HG03571 (cell line): ENCODE measurements at regions not wholly inside any gene's neighbourhood (a gene's known extent, or its start where the extent isn't known, plus 50 kb on each side); places are given as distances from the start of the nearest gene placed in this dataset.

ENCODE experiments used
- ATAC-seq: cut with Tn5 transposase; IDR thresholded peaks from one replicate; pipeline ENCODE4 v1.9.1; 2021; ENCODE audit not compliant: unreplicated experiment

DNA sequence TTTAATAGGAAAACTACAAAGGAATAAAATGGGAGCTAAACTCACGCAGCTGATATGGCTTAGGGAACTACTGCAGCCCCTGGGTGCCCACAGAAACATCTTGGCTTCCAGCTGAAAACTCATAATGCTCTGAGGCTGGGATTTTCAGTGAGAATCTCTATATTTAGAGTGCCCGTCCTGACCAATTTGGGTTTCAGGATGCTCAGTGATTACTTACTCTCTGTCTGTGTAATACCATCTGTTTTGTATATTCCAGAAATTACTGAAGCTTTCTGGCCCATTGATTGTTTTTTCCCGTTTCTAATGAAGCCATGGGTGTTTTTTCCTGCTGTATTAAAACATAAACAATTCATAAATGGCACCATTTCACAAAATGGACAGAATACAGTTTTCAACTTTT, 50.6 kb upstream of the ZNF385D start:
- ATAC-seq: no peak

DNA sequence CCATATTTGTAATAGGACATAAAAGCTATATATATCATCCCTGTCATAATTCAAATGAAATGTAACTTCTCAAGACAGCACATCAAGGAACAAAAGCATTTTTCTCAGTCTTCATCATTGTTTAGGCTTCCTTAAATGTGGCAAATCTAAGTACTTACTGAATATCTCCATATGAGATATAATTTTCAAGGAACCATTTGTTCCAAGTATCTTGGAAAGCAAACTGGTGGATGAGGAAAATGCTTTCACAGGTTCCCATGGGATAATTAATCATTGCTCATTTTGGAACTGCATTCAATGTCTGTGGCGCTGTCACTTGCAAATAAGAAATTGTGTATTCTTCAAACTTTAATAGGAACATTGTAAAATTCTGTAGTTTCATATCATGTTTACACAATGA, 52.6 kb upstream of the ZNF385D start:
- no peak for ATAC-seq

DNA sequence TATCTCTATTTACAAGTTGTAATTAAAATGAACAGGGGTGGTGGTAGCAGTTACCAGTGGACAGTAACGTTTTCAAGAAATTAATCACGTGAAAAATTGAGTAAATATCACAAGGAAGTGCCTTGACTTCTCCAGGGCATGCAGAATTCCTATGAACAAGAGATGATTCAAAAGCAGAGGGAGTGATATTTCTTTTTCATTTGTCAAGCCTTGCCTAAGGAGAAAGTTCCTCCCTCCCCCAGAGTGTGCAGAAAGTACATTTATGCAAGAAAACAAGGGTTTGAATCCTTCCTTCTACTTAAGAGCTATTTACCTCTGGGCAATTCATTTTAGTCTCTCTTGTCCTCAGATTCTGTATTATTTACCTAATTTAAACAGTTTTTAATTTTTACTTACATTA, 53.3 kb upstream of the ZNF385D start:
- no peak for ATAC-seq

DNA sequence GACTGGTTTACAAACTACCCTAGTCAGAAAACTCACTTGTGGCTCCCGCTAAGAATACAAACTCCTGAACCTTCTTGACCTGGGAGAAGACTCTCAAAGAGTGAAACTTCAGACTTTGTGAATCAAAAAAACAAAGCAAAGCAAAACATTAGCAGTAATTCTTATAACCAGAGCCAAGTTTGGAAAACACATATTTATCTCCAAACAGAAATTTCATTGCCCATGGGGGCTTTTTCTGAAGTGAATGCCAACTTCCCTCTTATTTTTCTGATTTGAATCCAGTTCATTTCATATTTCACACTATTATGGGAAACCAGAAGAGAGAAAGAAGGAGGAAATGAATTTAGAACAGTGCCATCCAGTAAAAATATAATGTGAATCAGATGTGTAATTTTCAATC, 55.7 kb upstream of the ZNF385D start:
- no peak for ATAC-seq

DNA sequence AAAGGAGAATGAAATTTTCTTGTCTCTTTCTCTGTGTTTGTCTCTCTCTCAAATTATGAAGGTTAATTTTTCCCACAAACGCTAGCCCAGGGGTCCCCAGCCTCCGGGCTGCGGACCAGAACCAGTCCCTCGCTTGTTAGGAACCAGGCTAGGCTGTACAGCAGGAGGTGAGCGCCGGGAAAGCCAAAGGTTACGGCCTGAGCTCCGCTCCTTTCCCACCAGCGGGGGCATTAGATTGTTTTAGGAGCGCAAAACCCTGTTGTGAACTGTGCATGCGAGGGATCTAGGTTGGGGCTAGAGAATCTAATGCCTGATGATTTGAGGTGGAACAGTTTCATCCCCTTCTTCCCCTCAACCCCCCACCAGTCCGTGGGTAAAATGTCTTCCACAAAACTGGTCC, 74.7 kb upstream of the ZNF385D start:
- no peak for ATAC-seq

DNA sequence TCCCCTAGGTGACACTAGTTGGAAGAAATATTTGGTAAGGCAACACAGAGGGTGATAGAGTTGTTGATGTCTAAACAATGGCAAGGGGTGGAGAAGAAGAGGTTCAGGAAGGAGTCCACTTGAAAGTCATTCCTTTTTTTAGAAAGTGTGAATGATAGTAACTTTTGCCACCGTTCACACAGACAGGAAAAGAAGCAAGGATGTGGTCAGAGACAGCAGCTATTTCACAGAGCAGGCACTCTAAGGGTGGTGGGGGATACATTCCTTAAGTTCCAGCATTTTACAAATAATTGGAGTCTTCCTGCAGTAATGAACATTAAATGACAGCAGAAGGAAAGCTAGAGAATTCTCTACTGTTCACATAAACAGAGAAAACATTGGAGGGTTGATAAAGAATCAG, 75.4 kb upstream of the ZNF385D start:
- ATAC-seq: no peak

DNA sequence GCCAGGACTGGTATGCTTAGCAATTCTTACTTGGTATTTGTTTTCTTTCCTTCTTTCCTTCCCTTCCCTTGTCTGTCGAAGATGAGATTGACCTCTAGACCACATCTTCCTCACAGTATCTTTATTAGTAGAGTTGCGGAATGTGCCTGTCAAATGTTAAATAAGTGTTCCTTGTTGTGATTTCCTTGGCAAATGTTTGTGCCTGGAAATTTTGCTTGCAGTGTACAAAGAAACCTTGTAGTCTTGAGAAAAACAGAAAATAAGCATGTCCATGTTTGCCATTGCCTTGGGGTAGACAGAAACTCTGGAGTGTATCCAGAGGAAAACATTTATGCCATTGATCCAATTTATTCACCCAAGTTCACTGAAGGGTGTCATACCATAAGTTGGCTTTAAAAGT, 79.5 kb upstream of the ZNF385D start:
- no peak for ATAC-seq

DNA sequence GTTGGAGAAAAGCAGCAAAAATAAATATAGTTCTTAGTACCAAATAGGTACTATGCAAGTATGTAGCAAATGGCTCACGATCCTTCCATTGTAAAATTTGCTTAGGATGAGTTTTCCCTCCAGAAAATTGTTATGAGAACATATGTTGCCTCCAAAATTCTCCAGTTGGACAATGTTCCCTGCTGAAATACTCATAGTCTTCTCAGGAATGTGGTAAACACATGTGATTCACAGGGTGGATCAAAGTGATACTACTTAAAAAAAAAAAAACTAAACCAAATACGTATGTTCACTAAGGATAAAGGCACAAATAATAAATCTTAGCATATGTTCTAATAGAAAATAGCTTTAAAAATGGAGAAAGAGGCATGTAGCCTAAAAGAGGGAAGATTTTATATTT, 84.3 kb upstream of the ZNF385D start:
- no peak for ATAC-seq

DNA sequence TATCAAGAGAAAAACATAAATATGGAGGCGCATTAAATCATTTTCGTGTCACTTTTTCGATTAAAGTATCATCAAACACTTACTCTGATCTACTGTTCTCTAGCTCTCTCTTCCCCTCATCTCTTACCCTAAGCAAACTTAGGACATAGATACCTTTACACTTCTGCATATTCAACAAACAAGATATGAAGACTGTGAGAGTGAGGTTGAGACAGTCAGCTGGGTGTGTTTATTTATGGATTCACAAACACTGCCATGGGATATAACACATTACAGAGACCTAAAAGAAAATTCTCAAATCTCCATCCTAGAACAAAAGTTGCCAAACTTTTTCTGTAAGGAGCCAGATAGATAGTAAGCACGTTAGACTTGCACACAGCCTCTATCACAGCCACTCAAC, 85.2 kb upstream of the ZNF385D start:
- ATAC-seq: no peak

DNA sequence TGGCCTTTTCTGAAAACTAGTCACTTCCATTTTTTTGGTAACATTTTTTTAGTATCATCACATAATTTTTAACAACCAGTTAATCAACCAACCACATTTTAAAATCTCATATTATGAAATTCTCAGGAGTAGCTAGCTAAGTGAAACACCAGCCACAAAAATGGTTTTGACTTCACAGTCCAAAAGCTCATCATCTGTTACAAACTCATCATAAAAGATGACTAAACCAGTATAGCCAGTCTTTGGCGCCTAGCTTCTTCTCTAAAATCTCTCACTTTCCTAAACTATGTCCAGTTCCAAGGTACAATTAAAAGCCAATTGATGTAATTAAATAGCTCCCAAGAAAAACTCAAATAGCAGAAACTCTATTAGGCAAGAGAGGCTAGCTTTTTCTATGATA, 88.2 kb upstream of the ZNF385D start:
- ATAC-seq: no peak

DNA sequence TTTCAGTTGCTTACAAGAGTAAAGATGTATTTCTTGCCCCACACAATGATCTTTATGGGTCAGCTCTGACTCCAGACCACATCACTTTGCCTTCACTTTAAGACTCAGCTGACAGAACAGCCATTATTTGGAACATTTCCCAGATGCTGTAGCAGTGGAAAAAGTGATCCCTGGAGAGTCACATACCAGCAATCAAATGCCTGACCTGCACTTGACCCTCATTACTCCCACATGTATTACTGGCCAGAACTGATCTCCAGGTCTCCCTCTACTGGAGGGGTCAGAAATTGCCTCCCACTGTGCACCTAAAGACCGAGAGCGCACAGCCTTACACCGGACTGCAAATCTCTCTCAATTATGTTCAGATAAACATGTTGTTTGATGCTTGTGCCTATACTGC, 88.6 kb upstream of the ZNF385D start:
- no peak for ATAC-seq

DNA sequence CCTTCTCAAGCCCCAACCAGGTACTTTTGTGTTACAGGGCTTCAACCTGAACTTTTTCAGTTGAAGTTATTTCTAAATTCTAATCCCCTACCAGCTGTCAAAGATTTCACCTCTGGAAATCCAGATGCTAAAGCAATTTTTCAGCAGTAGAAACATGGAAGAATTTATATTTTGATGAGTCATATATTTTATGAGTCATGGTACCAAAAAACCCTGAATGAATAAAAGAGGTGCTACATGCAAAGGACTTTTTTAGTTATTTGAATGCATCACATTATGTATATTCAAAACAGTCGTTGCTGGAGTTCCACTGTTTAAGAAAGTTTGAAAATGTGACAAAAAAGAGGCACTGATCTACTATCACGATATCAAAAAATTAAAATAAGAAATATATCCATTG, 96.0 kb upstream of the ZNF385D start:
- no peak for ATAC-seq

DNA sequence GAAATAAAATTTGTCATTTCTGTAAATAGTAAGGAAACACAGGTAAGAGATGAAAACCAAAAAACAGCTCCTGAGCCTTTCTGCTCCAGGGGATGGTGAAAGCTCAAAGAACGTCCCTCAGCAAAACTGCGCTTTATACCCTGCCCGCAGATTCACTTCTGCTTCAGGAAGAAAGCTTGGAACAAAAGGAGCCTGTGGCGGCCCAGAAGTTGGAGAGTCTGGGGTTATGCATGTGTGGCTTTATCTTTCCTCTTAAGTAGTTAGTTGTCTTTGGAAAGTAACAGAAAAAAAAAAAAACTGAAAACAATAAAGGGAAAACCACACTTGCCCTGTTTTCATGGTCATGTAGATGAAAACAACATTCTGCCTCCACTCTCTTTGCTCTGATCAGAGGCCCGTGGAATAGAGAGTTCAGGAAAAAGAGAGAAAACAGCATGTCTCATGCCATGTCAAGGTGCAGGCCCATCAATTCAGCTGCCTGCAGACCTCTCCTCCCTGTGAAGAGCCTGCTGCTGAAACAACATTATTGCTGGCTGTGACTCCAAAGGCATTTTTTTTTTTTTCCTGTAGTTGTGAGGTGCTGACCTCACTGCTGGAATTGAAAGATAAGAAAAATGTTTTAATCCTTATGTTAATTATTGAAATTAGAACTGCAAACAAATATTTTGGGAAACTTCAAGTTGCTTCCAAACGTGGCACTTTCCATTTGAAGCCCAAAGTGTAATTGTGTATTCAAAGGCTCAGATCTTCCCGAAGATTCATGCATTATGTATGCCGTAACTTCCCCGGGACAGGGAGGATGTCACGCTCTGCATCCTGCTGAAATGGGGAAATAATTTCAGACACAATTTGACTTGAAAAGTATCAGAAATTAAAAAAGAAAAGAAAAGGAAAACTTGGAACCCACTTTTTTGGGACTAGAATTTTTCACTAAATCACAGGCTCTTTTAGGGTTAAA, 108.4 kb upstream of the ZNF385D start:
- no peak for ATAC-seq

DNA sequence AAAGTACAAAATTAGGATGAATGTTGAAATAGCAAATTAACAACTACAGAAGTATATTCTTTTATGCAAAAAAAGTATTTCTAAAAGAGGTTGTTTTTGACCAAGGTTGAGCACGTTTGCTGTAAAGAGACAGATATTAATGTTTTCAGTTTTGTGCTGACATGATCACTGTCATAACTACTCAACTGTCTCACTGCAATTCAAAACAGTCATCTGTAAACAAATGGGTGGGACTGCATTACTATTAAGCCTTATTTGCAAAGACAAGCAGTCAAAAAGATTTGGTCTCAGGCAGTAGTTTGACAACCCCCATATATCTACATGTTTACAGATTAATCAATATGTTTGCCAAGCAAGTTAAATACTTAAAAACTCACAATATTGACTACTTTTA, 109.1 kb upstream of the ZNF385D start:
- ATAC-seq: no peak

DNA sequence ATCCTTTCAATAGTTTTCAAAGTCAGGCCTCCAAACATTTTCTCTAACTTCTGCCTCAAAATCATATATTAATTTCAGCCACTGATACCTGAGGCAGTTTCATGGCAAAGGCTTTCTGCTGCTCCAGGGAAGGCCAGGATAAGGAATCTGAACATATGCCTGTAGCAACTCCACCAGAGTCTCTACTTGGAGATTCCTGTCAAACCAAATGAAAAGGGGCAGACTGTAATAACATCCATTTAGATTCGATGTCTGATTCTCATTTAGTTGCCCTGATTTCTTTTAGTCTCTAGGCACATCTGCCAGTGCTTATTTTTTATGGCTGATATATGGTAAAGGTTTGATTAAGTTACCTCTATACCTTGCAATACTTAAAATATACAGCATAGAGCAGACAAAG, 109.6 kb upstream of the ZNF385D start:
- no peak for ATAC-seq

DNA sequence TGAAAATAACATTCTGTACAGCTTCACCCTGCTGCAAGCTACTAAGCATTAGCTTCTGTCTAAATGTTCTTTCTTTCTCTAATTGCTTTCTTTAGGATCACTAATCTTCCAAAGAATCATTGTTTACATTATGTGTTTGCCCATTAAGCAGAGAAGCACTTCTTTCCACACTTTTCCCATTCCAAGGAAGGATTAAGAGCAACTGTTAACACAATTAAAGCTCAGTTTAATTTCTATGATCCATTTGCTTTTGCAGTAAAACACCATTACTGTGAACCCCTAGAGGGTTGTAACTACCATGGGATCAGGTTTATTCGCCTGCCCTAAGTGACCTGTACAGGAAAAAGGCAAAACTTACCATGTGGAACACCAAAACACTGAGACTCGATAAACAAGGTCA, 125.8 kb upstream of the ZNF385D start:
- ATAC-seq: no peak

DNA sequence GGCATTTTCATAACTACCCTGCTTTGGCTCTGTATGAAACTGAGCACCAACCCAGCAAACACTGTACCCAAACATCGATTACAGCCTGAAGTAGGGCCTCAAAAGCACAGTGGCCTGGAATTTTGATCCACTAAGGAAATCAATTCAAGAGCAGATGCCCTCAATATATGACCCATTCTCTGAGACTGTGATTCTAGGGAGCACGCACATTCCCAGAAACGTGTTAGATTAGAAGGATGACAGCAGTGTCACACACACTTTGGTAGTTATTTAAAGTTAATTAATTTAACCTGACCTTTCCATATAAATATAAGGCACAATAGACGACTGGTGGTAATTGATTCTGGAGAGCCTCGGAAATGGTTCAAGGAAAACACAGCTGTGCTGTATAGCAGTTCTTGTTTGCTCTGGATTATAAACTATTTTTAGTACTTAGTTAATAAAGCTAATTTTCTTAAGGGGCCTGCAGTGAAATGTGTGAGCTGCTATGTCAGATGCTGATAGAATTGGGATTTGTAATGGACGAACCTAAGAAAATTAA, 126.3 kb upstream of the ZNF385D start:
- ATAC-seq: no peak

DNA sequence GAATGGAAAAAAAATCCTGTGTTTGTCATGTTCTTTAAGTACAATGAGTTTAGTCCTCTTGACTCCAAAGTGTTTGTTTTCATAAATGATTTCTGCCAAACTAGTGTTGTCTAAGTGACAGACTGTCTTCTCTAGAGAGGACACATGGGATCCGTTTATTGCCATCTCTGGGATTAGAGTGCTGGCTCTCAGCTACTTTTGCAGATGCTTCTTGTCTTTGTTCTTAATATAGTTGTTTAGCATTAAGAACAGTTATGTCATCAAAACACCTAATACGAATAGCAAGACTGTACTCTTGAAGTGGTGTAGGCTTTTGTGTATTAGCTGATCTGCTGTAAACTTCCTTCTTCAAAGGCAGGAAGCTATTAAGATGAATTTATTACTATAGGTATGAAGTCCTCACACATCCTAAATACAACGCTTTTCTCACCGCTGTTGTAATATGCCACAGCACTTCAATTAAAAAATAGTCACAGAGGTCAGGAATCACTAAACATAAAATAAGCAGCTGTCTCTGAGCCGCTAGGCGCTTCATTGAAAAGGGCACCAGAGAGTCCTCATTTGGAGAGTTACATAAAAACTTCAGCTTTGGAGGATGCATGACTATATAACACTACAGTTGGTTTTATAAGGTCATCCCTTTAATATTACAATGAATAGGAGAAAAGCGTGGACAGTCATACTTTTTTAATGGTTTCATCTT, 128.3 kb upstream of the ZNF385D start:
- no peak for ATAC-seq

DNA sequence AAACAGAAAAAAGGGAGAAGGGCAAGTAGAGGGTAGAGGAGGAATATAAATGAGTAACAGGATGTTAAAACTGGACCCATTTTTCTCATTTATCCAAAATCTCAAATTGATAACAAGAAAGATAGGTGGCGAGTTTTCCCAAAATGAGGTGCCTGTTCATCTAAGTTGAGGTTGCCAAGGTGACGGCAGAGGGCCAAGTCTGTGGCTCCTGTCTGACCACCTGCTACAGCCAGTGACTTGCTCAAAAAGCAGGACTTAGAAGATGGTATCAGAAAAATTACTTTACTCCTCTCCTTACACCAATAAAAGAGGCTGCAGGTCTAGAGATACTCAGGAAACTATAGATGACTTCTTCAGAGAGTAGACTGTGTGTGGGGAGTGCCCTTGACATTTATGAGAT, 137.6 kb upstream of the ZNF385D start:
- ATAC-seq: no peak

DNA sequence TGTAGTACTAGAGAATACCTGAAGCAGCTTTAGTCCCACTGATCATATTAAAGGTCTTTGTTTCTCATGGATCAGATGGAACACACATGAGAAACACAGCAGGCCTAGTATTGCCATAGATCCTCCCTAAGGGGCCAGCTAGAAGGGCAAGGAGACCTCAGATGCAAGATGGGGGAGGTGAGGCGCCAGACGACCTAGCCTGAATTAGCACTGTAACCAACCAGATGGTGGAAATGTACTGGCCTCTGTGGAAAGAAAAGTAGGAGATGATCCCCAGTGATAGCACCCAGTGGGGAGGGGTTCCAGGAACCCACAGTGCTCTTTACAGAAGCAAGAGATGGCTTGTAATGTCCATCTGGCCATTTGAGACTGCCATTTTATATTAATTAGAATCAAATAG, 138.2 kb upstream of the ZNF385D start:
- ATAC-seq: no peak

DNA sequence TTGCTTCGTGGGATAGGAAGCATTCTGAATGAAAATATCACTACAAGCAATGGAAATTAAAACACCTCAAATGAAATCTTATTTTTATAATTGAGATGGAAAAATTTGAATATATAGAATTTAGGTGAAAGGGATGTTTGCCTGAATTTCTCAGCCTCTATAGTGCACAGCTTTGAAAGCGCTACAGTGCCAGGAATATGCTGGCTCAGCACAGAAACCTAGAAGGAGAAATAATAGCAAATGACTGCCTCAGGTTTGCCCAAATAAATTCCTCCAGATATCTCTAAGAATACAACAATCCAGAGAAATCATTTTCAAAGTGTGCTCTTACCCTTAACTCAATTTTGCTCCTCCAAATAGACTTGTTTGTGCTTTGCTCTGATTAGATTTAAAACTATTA, 141.1 kb upstream of the ZNF385D start:
- ATAC-seq: no peak

DNA sequence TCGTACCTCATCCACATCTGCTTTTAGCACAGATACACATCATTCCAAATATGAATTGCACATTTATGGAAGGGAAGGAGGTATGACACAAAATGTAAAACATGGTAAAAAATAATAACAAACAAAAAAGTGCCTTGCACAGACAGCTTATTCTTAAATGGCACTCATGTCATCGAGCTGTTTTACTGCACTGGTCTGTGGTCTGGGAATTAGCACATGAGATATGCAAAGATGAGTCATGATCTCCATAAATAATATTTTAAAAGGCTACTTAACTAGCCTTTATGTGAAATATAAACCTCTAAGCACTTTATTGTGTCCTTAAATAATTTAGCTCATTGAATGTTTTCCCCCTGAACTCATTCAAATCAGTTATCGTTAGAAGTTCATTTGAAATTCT, 142.2 kb upstream of the ZNF385D start:
- ATAC-seq: no peak
